Stimulated activated naive CD8-positive, alpha-beta T cell treated with anti-CD3 and anti-CD28 coated beads, Interleukin-15, Interleukin-2, amounts not matched to agents 100 U/mL and 50 U/mL, for 24 hours (primary cell): ENCODE measurements at regions not wholly inside any gene's neighbourhood (a gene's known extent, or its start where the extent isn't known, plus 50 kb on each side); places are given as distances from the start of the nearest gene placed in this dataset.

Experiments used
- ATAC-seq: fragments of 150-1000 bp; cut with Tn5 transposase; one replicate; pipeline ENCODE4 v1.10.0; 2021
- DNase-seq: peaks from one replicate; pipeline ENCODE4 v3.0.0; 2021

DNA sequence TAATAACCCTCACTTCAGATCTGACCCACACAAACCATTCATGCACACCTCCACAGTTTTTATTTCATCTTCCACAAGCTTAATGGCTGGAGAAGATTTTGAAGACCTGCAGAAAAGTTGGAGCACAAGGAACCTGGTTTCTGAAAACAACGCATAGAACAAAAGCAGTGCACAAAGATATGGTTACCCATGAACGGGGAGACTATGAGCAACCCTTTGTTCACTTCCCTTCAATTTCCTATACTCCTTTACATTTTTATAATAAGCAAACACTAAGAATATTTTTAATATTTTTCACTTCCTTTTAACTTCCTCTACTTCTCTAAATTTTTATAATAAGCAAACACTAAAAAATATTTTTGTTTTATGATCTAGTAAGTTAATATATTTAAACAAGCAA is 103.5 kb upstream of the UBE2E2 start:
- DNase-seq: no peak

DNA sequence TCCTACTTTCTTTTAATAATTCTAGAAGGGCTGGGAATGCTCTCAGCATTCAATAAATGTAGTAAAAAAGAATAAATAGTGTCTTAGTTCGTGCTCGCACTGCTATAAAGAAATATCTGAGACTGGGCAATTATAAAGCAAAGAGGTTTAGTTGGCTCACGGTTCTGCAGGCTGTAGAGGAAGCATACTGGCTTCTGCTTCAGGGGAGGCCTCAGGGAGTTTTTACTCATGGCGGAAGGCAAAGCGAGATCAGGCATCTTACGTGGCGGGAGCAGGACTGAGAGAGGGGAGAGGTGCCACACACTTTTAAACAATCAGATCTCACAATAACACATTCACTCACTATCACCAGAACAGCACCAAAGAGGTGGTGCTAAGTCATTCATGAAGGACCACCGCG is 103.0 kb upstream of the UBE2E2 start:
- DNase-seq (no peak), ATAC-seq (no peak)

More for the DNA sequence above, 103.5 kb upstream of the UBE2E2 start:
- no peak for ATAC-seq

- ATAC-seq: no peak
- no peak for DNase-seq
Observed at GRCh38 chr3:23103764-23104163, 99.4 kb upstream of the UBE2E2 start.

DNA sequence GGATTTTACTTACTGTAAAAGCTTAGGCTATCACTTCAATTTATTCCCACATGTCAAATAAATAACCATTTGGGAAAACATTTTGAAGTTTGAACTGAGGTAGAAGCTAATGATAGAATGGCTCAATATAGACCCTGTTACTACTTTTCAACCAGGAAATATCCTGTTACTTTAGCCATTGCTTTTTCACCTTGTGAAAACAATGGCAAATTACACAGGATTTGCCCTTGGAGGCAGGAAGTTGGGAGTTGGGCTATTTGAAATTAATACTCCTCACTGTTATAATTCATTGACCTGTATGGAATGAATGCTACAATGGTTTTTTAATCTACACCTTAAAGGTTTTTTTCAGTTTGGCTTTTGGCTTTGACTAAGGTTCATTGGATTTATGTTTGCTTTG is 98.1 kb upstream of the UBE2E2 start:
- DNase-seq (no peak), ATAC-seq (no peak)

- ATAC-seq (no peak), DNase-seq (no peak)
Observed at GRCh38 chr3:23106666-23107065, 96.5 kb upstream of the UBE2E2 start.

DNA sequence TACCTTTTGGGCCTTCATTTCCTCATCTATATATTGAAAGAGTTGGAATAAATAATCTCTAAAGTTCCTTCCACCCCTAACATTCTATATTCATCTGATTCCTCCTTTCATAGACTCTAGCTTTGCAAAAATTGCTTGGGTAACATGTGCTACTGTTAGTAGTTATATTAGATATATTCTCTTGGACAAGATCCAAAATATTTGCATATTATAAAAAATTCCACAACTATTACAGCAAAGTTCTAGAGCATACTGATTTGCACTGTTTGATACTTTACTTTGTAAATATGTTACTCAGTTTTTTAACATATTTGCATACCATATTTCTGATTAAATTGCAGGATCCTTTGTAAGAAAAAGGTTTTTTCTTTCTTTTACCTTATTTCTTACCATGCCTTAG is 95.9 kb upstream of the UBE2E2 start:
- ATAC-seq (no peak), DNase-seq (no peak)

- DNase-seq: no peak
- ATAC-seq: no peak
Observed at GRCh38 chr3:23108451-23109057, 94.6 kb upstream of the UBE2E2 start.

- DNase-seq: no peak
- no peak for ATAC-seq
Observed at GRCh38 chr3:23111286-23111685, 91.8 kb upstream of the UBE2E2 start.

DNA sequence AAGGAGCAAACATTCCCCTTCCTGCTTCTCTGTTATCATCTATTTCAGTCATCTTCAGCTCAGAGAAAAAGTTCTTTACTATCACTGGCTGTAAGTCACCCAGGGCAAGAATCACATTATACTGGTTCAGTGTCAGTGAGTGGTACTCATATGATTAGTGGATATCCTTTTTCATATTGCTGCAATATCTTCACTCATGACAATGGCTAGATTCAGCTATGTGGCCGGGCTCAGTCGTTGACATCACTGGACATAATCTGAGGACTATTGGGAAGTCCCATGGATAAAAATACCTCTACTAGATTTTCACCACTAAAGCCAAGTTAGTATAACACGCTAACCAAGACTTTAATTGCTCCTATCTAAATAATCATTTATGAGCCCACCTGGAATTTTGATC is 91.3 kb upstream of the UBE2E2 start:
- ATAC-seq (no peak), DNase-seq (no peak)

- no peak for DNase-seq
- ATAC-seq: no peak
Observed at GRCh38 chr3:23112491-23112890, 90.6 kb upstream of the UBE2E2 start.

DNA sequence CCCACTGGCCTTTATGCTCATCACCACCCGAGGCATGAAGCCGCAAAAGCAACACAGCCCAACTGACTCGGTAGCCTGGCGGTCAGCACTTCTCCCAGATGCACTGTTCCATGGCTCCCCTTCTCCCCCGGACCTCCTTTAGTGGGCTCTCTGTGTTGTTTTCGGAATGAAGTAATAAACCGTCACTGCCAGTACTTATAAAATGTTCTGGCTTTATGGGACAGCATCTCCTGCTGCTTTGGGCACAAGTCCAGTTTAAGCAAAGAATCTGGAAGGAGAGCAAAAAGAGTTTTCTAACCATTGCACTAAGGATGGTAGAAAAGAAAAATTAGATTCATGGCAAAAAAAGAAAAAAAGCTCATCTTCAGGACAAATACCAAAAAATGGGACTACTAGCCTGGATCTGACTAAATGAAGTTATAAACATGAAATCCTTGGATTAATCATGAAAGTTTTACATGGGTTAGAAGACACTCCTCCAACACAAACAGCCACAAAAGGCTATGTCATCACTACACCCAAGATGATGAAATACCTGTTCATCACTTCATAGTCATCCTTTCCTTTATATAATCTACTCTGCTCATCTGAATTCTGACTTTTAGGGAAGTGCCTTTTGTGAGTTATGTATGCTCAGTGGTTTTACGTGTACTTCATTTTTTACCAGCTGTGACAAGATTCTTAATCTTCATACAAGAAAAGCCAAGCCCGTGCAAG is 89.5 kb upstream of the UBE2E2 start:
- ATAC-seq (no peak), DNase-seq (no peak)

DNA sequence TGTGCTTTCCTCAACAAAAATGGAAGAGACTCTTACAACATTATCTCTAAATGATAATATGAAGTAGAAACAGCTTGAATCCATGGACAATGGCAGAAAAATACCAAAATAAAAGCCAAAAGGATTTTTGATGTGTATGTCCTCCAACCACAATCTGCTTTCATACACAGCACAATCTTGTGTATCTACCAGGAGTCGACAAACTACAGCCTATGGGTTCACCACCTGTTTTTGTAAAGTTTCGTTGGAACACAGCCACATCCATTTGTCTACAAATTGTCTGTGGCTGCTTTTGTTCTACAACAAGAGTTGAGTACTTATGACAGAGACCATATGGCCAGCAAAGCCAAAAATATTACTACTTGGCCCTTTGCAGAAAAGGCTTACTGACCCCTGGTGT is 88.7 kb upstream of the UBE2E2 start:
- no peak for DNase-seq
- ATAC-seq: no peak

DNA sequence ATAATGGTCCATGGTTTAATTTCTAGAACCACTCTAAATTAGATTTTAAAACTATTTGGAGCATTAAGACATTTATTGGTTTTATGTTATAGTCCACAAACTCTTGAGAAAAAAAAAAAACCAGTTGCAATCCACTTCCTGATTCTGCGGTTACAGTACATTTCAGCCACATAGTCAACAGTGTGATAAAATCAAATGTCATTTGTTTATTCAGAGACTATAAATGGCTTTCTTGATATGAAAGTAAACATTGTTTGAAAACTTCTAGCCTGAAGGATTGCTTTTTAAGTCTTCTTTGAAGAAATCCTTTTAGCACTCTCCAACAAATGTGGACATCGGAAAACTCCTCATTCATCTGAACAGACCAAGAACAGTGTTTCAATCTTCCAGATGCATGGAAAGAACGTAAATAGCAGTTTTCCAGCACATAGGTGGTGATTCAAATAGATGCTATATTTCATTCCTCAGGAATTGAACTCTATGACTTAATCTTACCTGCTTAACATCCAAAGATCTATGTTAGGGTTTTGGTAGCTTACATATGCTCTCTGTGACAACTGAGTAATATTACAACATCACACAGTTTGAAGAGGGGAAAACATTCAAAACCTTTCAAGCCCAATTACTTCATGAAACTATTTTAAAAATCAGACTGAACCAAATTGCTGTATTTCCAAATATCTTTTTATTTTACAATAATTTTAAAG is 87.8 kb upstream of the UBE2E2 start:
- DNase-seq (no peak), ATAC-seq (no peak)

DNA sequence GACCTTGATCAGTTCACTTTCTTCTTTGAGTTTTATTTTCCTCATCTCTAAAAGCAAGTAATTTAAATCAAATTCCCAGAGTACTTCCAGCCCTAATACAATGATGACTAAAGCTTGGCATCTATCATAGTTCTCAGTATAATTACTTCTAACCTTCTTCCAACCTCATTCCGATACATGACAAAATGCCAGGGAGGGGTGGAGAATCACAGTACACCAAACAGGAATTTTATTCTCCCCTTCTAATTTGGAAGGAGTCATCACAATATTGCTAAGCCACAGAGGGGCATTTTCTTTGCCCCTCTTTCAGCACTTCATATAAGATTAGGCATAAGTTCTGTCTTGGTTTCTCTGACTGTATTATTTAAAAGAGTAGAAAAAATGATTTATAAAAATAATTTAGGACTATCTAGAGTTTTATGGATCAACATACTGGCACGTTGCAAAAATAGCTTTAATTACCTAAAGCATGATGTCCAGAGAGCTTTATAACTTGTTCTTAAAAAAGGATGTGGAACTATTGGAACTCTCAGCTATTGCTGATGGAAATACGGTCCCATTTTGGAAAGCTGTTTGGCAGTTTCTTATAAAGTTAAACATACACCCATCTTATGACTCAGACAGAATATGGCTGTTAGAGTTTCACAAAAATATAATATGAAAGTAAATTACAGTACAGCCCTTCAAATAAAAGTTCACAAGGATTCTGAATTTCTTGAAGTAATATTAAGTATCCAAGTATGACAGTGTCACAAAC is 86.9 kb upstream of the UBE2E2 start:
- DNase-seq (no peak), ATAC-seq (no peak)

GRCh38 chr3:23117856-23118255 is 85.3 kb upstream of the UBE2E2 start:
- ATAC-seq (no peak), DNase-seq (no peak)

DNA sequence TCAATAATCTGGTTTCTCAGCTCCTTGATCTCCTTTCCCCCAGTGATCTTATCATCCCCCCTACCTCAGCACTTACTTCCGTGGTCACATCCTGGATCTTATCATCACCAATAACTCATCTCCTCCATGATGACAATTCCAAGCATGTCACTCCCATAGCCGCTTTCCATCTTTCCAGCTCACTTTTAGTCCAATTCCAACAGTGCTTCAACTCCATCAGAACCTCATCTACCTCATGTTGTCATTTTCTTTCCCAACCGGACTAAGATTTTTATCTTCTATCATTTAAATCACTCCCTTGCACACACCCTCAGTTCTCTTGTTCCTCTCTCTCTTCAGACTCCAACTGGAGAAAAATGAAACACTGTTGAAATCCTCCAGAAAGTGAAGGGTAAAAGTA is 75.9 kb upstream of the UBE2E2 start:
- DNase-seq (no peak), ATAC-seq (no peak)

GRCh38 chr3:23128655-23129054 is 74.5 kb upstream of the UBE2E2 start:
- ATAC-seq (no peak), DNase-seq (no peak)

GRCh38 chr3:23129117-23129516 is 74.0 kb upstream of the UBE2E2 start:
- DNase-seq: no peak
- ATAC-seq: no peak

DNA sequence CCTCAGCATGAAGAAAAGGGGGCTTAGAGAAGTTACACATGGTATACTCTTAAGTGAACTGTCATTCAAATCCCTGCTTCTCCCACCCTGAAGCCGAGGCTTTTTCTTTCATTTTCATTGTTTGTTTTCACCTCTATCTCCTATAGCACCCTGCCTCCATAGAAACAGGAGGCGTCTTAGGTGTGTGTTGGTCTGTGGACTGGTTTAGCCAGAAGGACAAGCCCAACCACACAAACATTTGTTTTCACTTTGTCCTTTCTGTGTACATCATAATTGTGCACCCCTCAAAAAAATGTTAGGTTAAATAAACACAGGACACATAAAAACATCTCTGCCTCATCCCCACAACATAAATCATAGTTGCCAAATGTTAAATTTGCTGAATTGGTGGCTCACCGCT is 73.3 kb upstream of the UBE2E2 start:
- DNase-seq (no peak), ATAC-seq (no peak)

DNA sequence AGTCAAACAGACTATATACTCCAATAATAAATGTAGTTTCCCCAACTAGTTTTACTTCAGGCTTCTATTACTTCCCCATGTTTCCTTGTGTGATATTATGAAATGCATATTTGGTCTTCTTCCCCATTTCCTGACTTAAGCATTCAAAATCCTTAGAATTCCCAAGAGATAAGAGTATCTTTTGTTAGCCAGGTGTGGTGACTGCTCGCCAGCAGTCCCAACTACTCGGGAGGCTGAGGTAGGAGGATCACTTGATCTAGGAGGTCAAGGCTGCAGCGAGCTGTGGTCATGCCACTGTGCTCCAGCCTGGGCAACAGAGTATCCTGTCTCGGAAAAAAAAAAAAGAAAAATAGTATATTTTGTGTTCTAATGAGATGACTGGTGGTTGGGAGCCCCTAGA is 72.7 kb upstream of the UBE2E2 start:
- DNase-seq (no peak), ATAC-seq (no peak)

DNA sequence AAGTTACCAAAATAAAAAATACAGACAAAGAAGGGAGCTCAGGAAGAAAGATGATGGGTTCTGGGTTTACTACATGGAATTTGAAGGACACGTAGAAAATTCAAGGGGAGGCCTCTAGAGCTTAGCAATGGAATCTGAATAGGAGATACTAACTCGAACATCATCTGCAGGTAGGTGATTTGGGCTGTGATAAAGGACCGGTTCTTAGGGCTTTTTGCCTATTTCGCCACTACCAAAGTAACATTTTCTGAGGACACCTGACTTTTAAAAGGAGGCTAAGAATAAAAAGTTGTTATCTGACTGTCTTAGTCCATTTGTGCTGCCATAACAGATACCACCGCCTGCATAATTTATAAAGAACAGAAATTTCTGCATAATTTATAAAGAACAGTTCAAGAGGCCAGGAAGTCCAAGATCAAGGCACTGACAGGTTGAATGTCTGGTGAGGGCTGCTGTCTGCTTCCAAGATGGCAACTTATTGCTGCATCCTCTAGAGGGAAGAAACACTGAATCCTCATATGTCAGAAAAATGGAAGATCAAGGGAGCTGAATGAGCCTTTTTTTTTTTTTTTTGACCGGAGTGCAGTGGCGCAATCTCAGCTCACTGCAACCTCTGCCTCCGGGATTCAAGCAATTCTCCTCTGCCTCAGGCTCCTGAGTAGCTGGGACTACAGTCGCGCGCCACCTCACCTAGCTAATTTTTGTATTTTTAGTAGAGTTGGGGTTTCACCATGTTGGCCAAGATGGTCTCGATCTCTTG is 67.9 kb upstream of the UBE2E2 start:
- DNase-seq: no peak
- ATAC-seq: no peak

DNA sequence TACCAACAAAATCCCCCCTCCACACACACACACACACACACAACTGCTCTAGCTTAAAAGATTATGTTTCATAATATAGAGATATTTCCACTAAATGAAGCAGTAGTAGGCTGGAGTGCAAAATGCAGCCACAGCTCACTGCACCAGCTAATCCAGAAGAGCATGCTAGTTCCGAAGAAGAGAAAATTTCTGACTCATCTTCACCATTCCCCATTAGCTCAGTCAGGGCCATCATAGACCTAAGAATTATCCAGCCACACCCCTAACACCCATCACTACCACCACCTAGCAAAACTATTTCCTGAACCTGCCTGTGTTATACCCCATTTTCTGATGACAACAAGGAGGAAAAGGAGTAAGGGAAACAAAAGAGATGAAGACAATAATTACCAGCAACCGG is 67.1 kb upstream of the UBE2E2 start:
- no peak for ATAC-seq
- DNase-seq: no peak
